OCI-LY1 (cell line): ENCODE measurements at regions not wholly inside any gene's neighbourhood (a gene's known extent, or its start where the extent isn't known, plus 50 kb on each side); places are given as distances from the start of the nearest gene placed in this dataset.

Experiments
- CTCF ChIP-seq: fragments of 200-600 bp; sonication (generic), shearing (Covaris generic); IDR thresholded peaks from 2 replicates; pipeline ENCODE4 v1.5.1; 2017; ENCODE audit warnings: mild to moderate bottlenecking, antibody characterized with exemption, low read length, moderate library complexity, mixed read lengths
- EZH2 ChIP-seq: fragments of 200-600 bp; sonication (generic), shearing (Covaris generic); IDR thresholded peaks from 2 replicates; pipeline ENCODE4 v1.8.0; 2017; ENCODE audit warnings: borderline replicate concordance, mixed run types, mild to moderate bottlenecking, antibody characterized with exemption, low read length, moderate library complexity, mixed read lengths

- no peak for TF ChIP-seq CTCF
- no peak for TF ChIP-seq EZH2
These were observed 459.8 kb downstream of the CDH8 start for GRCh38 chr16:61576476-61576875.
